ENCODE measurements at regions not wholly inside any gene's neighbourhood (a gene's known extent, or its start where the extent isn't known, plus 50 kb on each side); places are given as distances from the start of the nearest gene placed in this dataset.
"Not testable (repeated sequence)": the region's sequence is repeated elsewhere in the genome, so short reads cannot be mapped to it uniquely, and the experiment has no call there.

- DNase-seq: no peak
Observed at GRCh38 chr9:26240020-26240419, 561.8 kb upstream of the TUSC1 start.

GRCh38 chr9:26237256-26237655 is 559.0 kb upstream of the TUSC1 start:
- no peak for DNase-seq

- DNase-seq: no peak
Observed at GRCh38 chr9:26234865-26235264, 556.6 kb upstream of the TUSC1 start.

- DNase-seq: no peak
Observed at GRCh38 chr9:26231391-26231790, 553.1 kb upstream of the TUSC1 start.

GRCh38 chr9:26229324-26230054 is 551.2 kb upstream of the TUSC1 start:
- no peak for DNase-seq

GRCh38 chr9:26228273-26228672 is 550.0 kb upstream of the TUSC1 start:
- no peak for DNase-seq

GRCh38 chr9:26221290-26221689 is 543.0 kb upstream of the TUSC1 start:
- DNase-seq: no peak

- no peak for DNase-seq
Observed at GRCh38 chr9:26220367-26220766, 542.1 kb upstream of the TUSC1 start.

GRCh38 chr9:26219961-26220360 is 541.7 kb upstream of the TUSC1 start:
- DNase-seq: no peak

- DNase-seq: no peak
Observed at GRCh38 chr9:26216702-26217101, 538.5 kb upstream of the TUSC1 start.

GRCh38 chr9:26214713-26215444 is 536.6 kb upstream of the TUSC1 start:
- not testable (repeated sequence) for DNase-seq

- DNase-seq: peak; percentile 41
Observed at GRCh38 chr9:26210338-26210851, 532.2 kb upstream of the TUSC1 start.

- DNase-seq: no peak
Observed at GRCh38 chr9:26205261-26205660, 527.0 kb upstream of the TUSC1 start.

GRCh38 chr9:26193237-26193636 is 515.0 kb upstream of the TUSC1 start:
- DNase-seq: no peak

GRCh38 chr9:26191711-26192110 is 513.5 kb upstream of the TUSC1 start:
- no peak for DNase-seq

- no peak for DNase-seq
Observed at GRCh38 chr9:26181836-26182235, 503.6 kb upstream of the TUSC1 start.

- DNase-seq: no peak
Observed at GRCh38 chr9:26176628-26177027, 498.4 kb upstream of the TUSC1 start.

GRCh38 chr9:26175264-26175663 is 497.0 kb upstream of the TUSC1 start:
- no peak for DNase-seq

GRCh38 chr9:26172301-26172700 is 494.1 kb upstream of the TUSC1 start:
- no peak for DNase-seq

- no peak for DNase-seq
Observed at GRCh38 chr9:26171691-26172090, 493.4 kb upstream of the TUSC1 start.

GRCh38 chr9:26170190-26170589 is 491.9 kb upstream of the TUSC1 start:
- no peak for DNase-seq

GRCh38 chr9:26169708-26170107 is 491.5 kb upstream of the TUSC1 start:
- no peak for DNase-seq

GRCh38 chr9:26166537-26166936 is 488.3 kb upstream of the TUSC1 start:
- DNase-seq: no peak

Data from renal pelvis (tissue), 1 donor.